Adrenal gland (tissue), 9 donors: ENCODE measurements at regions not wholly inside any gene's neighbourhood (a gene's known extent, or its start where the extent isn't known, plus 50 kb on each side); places are given as distances from the start of the nearest gene placed in this dataset.

Experiments used
- DNase-seq, 7 donors: peaks; one replicate each; pipeline ENCODE4 v3.0.0-alpha.2; 2019 to 2020
- H3K27ac ChIP-seq, 5 donors: fragments of 200-600 bp; sonication (generic) in 4 of 5; 1 replicate in 3 of 5; 2 replicates in 2 of 5; pipeline versions ENCODE4 v1.5.1 to v1.8.0; 2016 to 2020; ENCODE audit warnings: mild to moderate bottlenecking in 1 of 5
- H3K27me3 ChIP-seq: fragments of 200-600 bp; 2 replicates; pipeline ENCODE4 v1.8.0; 2021
- H3K36me3 ChIP-seq, 2 donors: fragments of 200-600 bp; replicated peaks in 1 of 2; 1 replicate in 1 of 2; 2 replicates in 1 of 2; pipeline versions ENCODE4 v1.5.1 to v1.8.0; 2018 to 2022
- H3K4me1 ChIP-seq, 2 donors: fragments of 200-600 bp; replicated peaks in 1 of 2; 1 replicate in 1 of 2; 2 replicates in 1 of 2; pipeline versions ENCODE4 v1.5.1 to v1.8.0; 2018 to 2021
- H3K4me3 ChIP-seq, 4 donors: fragments of 200-600 bp; sonication (generic) in 3 of 4; one replicate each; pipeline ENCODE4 v1.5.1; 2016 to 2018
- H3K9me3 ChIP-seq, 3 donors: fragments of 200-600 bp; sonication (generic) in 1 of 3; replicated peaks in 1 of 3; 1 replicate in 2 of 3; 2 replicates in 1 of 3; pipeline versions ENCODE4 v1.5.1 to v1.8.0; 2016 to 2021
- POLR2A ChIP-seq, 2 donors: fragments of 450-650 bp; IDR thresholded peaks; one replicate each; pipeline ENCODE4 v1.6.1; 2017; ENCODE audit warnings: antibody characterized with exemption in 2 of 2, mild to moderate bottlenecking in 2 of 2, moderate library complexity in 1 of 2
- WGBS, 4 donors: extraction: QIAGEN DNeasy Blood & Tissue Kit in 2 of 4; methylation state at CpG; one replicate each; pipeline versions ENCODE4 v1.1.5 to v1.1.7; 2013 to 2017; 5-methylcytosine and 5-hydroxymethylcytosine counted together
- intact Hi-C, 2 donors: fragments of 100-400 bp; cut with DNase I; formaldehyde crosslinking; loops; one replicate each; pipeline versions ENCODE4 v1.14.1 to v1.15.0; 2022 to 2023
- TF ChIP-seq, protein P1 (sequence below), 6 experiments: fragments of 450-650 bp in 4 of 6; fragments of 200-600 bp in 2 of 6; sonication (generic) in 1 of 6; IDR thresholded peaks; 1 replicate in 5 of 6; 2 replicates in 1 of 6; pipeline versions ENCODE4 v1.5.1 to v1.8.0; 2016 to 2021; ENCODE audit warnings: antibody characterized with exemption in 6 of 6, mild to moderate bottlenecking in 2 of 6, moderate library complexity in 1 of 6
- donor health status: healthy with polysubstance abuse.
- donor health status: Bipolar disorder and iron deficiency.
- donor health status: DM: yes; HTN: yes; CAD: no.
- donor health status: DM: no; HTN: no; CAD: no.
- donor health status: DM: no; HTN: no; CAD: no.

GRCh38 chr10:128780156-128780761 is 654.0 kb upstream of the MKI67 start:
- Histone ChIP-seq H3K4me3 (no peak overlapping the region), H3K27ac (no peak overlapping the region), H3K27me3 (no peaks in the 10 kb centered on the region), H3K9me3 (no peaks in the 10 kb centered on the region), H3K4me1 (no peaks in the 10 kb centered on the region), H3K36me3 (no peaks in the 10 kb centered on the region)
- no peak for TF ChIP-seq POLR2A (IDR thresholded peaks at IDR 0.05)
- TF ChIP-seq, protein P1, sequence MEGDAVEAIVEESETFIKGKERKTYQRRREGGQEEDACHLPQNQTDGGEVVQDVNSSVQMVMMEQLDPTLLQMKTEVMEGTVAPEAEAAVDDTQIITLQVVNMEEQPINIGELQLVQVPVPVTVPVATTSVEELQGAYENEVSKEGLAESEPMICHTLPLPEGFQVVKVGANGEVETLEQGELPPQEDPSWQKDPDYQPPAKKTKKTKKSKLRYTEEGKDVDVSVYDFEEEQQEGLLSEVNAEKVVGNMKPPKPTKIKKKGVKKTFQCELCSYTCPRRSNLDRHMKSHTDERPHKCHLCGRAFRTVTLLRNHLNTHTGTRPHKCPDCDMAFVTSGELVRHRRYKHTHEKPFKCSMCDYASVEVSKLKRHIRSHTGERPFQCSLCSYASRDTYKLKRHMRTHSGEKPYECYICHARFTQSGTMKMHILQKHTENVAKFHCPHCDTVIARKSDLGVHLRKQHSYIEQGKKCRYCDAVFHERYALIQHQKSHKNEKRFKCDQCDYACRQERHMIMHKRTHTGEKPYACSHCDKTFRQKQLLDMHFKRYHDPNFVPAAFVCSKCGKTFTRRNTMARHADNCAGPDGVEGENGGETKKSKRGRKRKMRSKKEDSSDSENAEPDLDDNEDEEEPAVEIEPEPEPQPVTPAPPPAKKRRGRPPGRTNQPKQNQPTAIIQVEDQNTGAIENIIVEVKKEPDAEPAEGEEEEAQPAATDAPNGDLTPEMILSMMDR (IDR thresholded peaks at IDR 0.05) = no peak
- DNase-seq = no peak
- intact Hi-C loops = no loop called here
- WGBS, 4 donors = 43 to 70% (median 67%) methylated on average over 9 of the region's 9 CpGs

DNA sequence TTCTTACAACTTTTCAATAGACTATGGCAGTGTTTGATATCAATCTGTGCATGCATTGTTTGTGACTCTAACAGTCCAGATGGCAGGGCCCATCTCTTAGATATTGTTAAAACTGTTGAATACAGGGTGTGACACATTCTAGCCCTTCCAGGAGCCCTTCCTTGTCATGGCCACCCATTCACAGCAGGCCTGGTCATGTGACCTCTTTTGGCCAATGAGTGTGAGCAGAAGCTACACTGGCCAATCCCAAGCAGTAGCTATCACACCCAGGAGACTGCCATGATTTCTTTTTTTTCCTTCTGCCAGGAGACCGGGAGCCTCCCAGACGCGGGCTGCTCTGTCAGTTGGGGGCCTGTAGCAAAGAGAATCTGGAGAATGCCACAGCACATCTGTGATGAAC is 655.4 kb upstream of the MKI67 start:
- WGBS, 4 donors = 67 to 91% (median 68%) methylated on average over 3 of the region's 3 CpGs
- no peak for TF ChIP-seq POLR2A (IDR thresholded peaks at IDR 0.05)

DNA sequence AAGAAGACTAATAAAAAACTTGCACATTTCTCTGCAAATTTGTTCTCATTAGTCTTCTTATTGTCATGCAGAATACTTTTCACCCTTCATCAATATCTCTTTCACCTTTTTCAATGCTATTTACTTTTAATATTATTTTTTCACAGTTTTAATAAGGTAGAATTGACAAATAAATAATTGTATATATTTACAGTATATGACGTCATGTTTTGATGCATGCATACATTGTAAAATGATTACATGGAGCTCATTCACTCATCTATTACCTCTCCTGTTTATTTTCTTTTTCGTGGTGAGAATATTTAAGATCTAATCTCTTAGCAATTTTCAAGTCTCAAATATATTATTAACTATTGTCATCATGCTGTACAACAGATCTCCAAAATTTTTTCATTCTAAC is 658.2 kb upstream of the MKI67 start:
- no peak overlapping the region for H3K27ac ChIP-seq
- WGBS, 4 donors = 52 to 77% (median 63%) methylated on average over 2 of the region's 2 CpGs

More for the DNA sequence above, 655.4 kb upstream of the MKI67 start:
- H3K36me3 ChIP-seq = no peaks in the 10 kb centered on the region
- H3K27me3 ChIP-seq = no peaks in the 10 kb centered on the region
- H3K4me3 ChIP-seq = no peak overlapping the region
- intact Hi-C loops = no loop called here
- H3K27ac ChIP-seq = no peak overlapping the region
- no peak for DNase-seq
- no peaks in the 10 kb centered on the region for H3K4me1 ChIP-seq
- no peaks in the 10 kb centered on the region for H3K9me3 ChIP-seq

DNA sequence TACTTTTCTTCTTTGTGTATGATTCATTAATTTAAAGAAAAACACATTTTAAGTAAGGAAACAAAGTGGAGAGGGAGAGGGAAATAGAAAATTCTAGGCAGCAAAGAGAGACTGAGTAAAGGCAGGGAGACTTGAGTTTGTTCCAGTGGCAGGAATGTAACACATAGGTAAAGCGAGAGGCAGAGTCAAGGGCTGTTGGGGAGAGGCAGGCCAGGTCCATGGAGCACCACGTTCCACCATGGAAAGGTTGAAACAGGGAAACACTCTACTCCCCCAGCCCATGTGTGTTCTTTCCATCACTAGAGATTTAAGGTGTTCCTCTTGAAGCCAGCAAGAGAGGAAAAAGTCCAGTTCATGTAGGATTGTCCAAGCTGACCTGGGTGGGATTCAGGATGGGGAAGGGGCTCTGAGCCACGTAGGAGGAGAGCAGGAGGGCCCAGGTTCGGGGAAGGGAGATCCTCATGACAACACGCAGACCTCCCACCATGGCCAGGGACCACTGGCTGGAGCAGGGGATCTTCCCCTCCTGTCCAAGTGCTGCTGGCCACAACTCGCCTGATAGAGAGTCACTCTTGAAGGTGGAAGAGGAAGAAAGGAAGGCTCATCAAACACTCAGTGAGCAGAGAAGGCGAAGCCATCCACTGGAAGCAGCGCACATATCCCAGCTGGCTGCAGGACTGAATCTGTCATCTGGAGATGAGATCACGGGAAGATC is 666.4 kb upstream of the MKI67 start:
- H3K4me3 ChIP-seq = no peak overlapping the region
- DNase-seq = no peak
- no peaks in the 10 kb centered on the region for H3K9me3 ChIP-seq
- no peaks in the 10 kb centered on the region for H3K27me3 ChIP-seq
- TF ChIP-seq, protein P1 (IDR thresholded peaks at IDR 0.05) = no peak
- TF ChIP-seq POLR2A (IDR thresholded peaks at IDR 0.05) = no peak
- intact Hi-C loops = no loop called here
- no peak overlapping the region for H3K27ac ChIP-seq
- H3K36me3 ChIP-seq = no peaks in the 10 kb centered on the region
- 77 to 82% (median 81%) methylated on average over 9 of the region's 9 CpGs for WGBS, 4 donors
- H3K4me1 ChIP-seq = no peaks in the 10 kb centered on the region

More for the DNA sequence above, 658.2 kb upstream of the MKI67 start:
- H3K9me3 ChIP-seq = no peaks in the 10 kb centered on the region
- H3K27me3 ChIP-seq = no peaks in the 10 kb centered on the region
- no peaks in the 10 kb centered on the region for H3K36me3 ChIP-seq
- no peak for DNase-seq
- intact Hi-C loops = no loop called here
- no peak overlapping the region for H3K4me3 ChIP-seq
- no peak for TF ChIP-seq POLR2A (IDR thresholded peaks at IDR 0.05)
- TF ChIP-seq, protein P1 (IDR thresholded peaks at IDR 0.05) = no peak
- H3K4me1 ChIP-seq = no peaks in the 10 kb centered on the region
